SK-N-SH treated with all-trans-retinoic acid at 6 μM for 48 hours (cell line): ENCODE measurements at regions not wholly inside any gene's neighbourhood (a gene's known extent, or its start where the extent isn't known, plus 50 kb on each side); places are given as distances from the start of the nearest gene placed in this dataset.

Experiments
- ATAC-seq: fragments of 200-7000 bp; cut with Tn5 transposase; 3 replicates; pipeline ENCODE4 v1.9.1; 2020; ENCODE audit warnings: mild to moderate bottlenecking, moderate library complexity
- ARNTL ChIP-seq: fragments of 450-650 bp; formaldehyde crosslinking; IDR thresholded peaks from 2 replicates; pipeline ENCODE4 v1.5.0; 2020; ENCODE audit warnings: low read depth, mild to moderate bottlenecking, moderate library complexity, borderline replicate concordance
- BACH2 ChIP-seq: fragments of 250-450 bp; sonication (Bioruptor Pico); IDR thresholded peaks from 2 replicates; pipeline ENCODE4 v1.9.0; 2021; ENCODE audit warnings: mild to moderate bottlenecking, borderline replicate concordance
- CSDC2 ChIP-seq: fragments of 250-450 bp; sonication (Bioruptor Pico); IDR thresholded peaks from 2 replicates; pipeline ENCODE4 v1.5.0; 2020; ENCODE audit warnings: mild to moderate bottlenecking, moderate library complexity
- ESRRG ChIP-seq: fragments of 250-450 bp; sonication (Bioruptor Pico); IDR thresholded peaks from 2 replicates; pipeline ENCODE4 v1.6.1; 2021; ENCODE audit warnings: mild to moderate bottlenecking
- GLIS3 ChIP-seq: fragments of 250-450 bp; sonication (Bioruptor Pico); IDR thresholded peaks from 2 replicates; pipeline ENCODE4 v1.5.0; 2020; ENCODE audit warnings: mild to moderate bottlenecking, moderate library complexity
- ISL1 ChIP-seq: fragments of 250-450 bp; sonication (Bioruptor Pico); IDR thresholded peaks from 2 replicates; pipeline ENCODE4 v2.1.2; 2022; ENCODE audit warnings: mild to moderate bottlenecking, moderate library complexity
- OSR1 ChIP-seq: fragments of 250-450 bp; sonication (Bioruptor Pico); IDR thresholded peaks from 2 replicates; pipeline ENCODE4 v1.8.0; 2022; ENCODE audit warnings: moderate library complexity, mild to moderate bottlenecking, inconsistent platforms
- PPARA ChIP-seq: fragments of 250-450 bp; sonication (Bioruptor Pico); IDR thresholded peaks from 2 replicates; pipeline ENCODE4 v1.5.0; 2020; ENCODE audit warnings: mild to moderate bottlenecking, borderline replicate concordance
- RARB ChIP-seq: fragments of 250-450 bp; sonication (Bioruptor Pico); IDR thresholded peaks from 2 replicates; pipeline ENCODE4 v1.8.0; 2021; ENCODE audit warnings: mild to moderate bottlenecking, moderate library complexity
- TCF4 ChIP-seq: fragments of 250-450 bp; sonication (Bioruptor Pico); IDR thresholded peaks from 2 replicates; pipeline ENCODE4 v1.8.0; 2021; ENCODE audit warnings: mild to moderate bottlenecking, moderate library complexity, borderline replicate concordance
- TOX ChIP-seq: fragments of 250-450 bp; sonication (Bioruptor Pico); IDR thresholded peaks from 2 replicates; pipeline ENCODE4 v1.8.0; 2021; ENCODE audit warnings: mild to moderate bottlenecking, moderate library complexity, borderline replicate concordance
- ZC3H10 ChIP-seq: fragments of 250-450 bp; sonication (Bioruptor Pico); IDR thresholded peaks from 2 replicates; pipeline ENCODE4 v1.5.1; 2021; ENCODE audit warnings: mild to moderate bottlenecking, moderate library complexity
- ZFP30 ChIP-seq: fragments of 450-650 bp; formaldehyde crosslinking; IDR thresholded peaks from 2 replicates; pipeline ENCODE4 v1.5.0; 2022; ENCODE audit warnings: mild to moderate bottlenecking, moderate library complexity
- ZNF565 ChIP-seq: fragments of 450-650 bp; formaldehyde crosslinking; conservative IDR thresholded peaks from 2 replicates; pipeline ENCODE4 v1.5.0; 2020; ENCODE audit warnings: low read depth, mild to moderate bottlenecking, moderate library complexity
- ZNF70 ChIP-seq: fragments of 450-650 bp; formaldehyde crosslinking; IDR thresholded peaks from 2 replicates; pipeline ENCODE4 v1.5.0; 2020; ENCODE audit warnings: mild to moderate bottlenecking, moderate library complexity
- TF ChIP-seq, protein P1 (sequence below): fragments of 250-450 bp; sonication (Bioruptor Pico); IDR thresholded peaks from 2 replicates; pipeline ENCODE4 v1.8.0; 2020; ENCODE audit warnings: mild to moderate bottlenecking, moderate library complexity, borderline replicate concordance
- TF ChIP-seq, protein P2 (sequence below): fragments of 250-450 bp; sonication (Bioruptor Pico); IDR thresholded peaks from 2 replicates; pipeline ENCODE4 v1.5.1; 2020; ENCODE audit warnings: low read depth, mild to moderate bottlenecking, moderate library complexity
- TF ChIP-seq, protein P3 (sequence below): fragments of 250-450 bp; sonication (Bioruptor Pico); IDR thresholded peaks from 2 replicates; pipeline ENCODE4 v1.8.0; 2021; ENCODE audit warnings: low read depth, mild to moderate bottlenecking, moderate library complexity, borderline replicate concordance
- TF ChIP-seq, protein P4 (sequence below): fragments of 250-450 bp; sonication (Bioruptor Pico); IDR thresholded peaks from 2 replicates; pipeline ENCODE4 v1.5.0; 2020; ENCODE audit warnings: mild to moderate bottlenecking, moderate library complexity

DNA sequence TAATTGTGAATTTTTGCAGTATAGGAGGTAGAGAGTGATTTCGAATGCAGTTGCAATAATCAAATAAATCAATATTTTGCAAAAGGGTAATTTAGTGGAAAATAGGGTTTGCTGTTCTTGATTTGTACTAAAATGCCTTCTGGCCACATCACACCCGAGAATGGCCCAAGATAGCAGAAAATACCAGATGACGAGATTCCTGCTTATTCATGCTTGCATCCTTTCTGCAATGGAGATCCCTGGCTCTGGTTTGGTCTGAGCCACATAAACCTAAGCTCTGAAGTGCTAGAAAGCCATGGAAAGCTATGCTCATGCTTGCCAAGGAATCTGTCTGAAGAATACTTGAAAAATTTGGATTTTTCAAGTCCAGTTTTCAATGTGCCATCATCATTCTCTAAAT lies 634.2 kb upstream of the COBL start:
- ATAC-seq: no peak
- TF ChIP-seq TOX: no peak

DNA sequence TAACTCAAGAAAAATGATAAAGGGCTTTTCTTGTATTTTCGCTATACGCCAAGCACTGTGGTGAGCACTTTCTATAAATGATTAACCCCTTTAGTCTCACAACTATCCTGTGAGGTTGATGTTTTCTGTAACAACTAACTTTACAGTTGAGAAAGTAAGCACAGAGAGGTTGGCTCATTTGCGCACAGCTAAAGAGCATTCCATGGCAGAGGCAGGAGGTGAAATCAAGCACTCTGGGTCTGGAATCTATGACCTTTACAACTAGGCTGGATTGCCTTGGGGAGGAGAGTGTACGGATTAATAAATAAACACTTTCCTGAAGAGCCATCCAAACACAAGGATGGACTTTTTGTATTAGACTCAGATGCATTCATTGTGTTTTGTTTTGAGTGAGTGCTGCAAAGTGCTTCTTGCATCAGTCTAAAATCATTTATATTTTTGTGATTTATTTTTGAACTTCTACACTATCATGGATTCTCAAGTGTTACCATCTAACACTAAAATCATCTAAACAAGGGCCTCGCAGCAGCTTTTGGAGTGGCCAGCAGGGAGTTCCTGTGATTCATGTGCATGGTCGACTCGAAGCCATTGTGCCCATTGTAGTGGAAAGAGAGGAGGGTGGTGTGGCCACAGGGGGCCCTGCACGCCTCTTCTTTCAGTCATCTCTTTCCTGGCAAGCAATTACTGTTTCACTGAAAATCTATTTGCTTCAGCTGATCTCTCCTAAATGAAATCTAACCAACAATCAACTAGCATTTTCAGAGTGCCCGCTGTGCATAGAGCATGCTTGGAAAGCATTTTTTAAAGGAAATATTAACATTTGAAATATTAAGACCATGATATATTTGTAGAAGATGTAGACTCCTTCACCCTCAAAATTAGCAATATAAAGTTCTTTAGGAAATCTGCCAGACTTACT lies 633.4 kb upstream of the COBL start:
- TF ChIP-seq ZNF70 (CRISPR knock-in tag): no peak
- TF ChIP-seq, protein P1, sequence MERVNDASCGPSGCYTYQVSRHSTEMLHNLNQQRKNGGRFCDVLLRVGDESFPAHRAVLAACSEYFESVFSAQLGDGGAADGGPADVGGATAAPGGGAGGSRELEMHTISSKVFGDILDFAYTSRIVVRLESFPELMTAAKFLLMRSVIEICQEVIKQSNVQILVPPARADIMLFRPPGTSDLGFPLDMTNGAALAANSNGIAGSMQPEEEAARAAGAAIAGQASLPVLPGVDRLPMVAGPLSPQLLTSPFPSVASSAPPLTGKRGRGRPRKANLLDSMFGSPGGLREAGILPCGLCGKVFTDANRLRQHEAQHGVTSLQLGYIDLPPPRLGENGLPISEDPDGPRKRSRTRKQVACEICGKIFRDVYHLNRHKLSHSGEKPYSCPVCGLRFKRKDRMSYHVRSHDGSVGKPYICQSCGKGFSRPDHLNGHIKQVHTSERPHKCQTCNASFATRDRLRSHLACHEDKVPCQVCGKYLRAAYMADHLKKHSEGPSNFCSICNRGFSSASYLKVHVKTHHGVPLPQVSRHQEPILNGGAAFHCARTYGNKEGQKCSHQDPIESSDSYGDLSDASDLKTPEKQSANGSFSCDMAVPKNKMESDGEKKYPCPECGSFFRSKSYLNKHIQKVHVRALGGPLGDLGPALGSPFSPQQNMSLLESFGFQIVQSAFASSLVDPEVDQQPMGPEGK (CRISPR knock-in tag): no peak
- no peak for TF ChIP-seq TCF4 (CRISPR knock-in tag)
- TF ChIP-seq ARNTL (CRISPR knock-in tag): no peak
- no peak for ATAC-seq

DNA sequence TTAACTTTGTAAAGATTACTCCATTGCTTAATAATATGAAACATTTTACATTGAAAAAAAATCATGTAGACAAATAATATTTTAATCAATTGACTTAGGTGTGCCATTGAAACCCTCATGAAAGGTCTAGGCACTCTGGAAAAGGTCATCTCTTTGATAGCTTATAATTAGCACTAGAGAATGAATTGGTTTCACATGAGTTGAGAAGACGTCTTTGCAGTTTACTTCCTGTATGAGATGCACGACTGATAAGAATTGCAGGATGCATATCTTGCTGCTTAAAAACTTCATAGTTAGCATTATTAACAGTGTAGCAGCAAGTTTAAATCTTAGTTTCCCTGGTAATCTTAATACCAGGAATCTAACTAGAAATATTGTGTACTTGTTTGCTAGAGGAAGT lies 614.2 kb upstream of the COBL start:
- TF ChIP-seq ZNF70 (CRISPR knock-in tag) (no peak), GLIS3 (CRISPR knock-in tag) (no peak), ZFP30 (CRISPR knock-in tag) (no peak), TOX (no peak), ESRRG (CRISPR knock-in tag) (no peak)
- TF ChIP-seq, protein P1 (CRISPR knock-in tag): no peak
- ATAC-seq: no peak

DNA sequence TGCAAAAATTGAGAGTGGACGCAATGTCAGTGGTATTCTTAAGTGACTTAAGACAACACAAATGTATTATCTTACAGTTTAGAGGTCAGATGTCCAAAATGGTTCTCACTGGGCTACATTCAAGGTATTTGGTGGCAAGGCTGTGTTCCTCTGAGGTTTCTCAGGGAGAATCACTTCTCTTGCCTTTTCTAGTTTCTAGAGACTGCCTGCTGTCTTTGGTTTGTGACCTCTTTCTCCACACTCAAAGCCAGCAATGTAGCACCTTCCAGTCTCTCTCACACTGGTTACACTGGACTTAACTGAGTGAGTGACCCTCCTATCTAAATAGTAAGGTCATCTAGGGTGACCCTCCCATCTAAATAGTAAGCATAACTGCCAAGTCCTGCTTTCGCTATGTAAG lies 613.2 kb upstream of the COBL start:
- no peak for ATAC-seq
- TF ChIP-seq ISL1 (CRISPR knock-in tag) (no peak), RARB (CRISPR knock-in tag) (no peak), ZNF70 (CRISPR knock-in tag) (no peak), TCF4 (CRISPR knock-in tag) (no peak), ZC3H10 (CRISPR knock-in tag) (no peak), OSR1 (CRISPR knock-in tag) (no peak), TOX (no peak), CSDC2 (no peak), BACH2 (CRISPR knock-in tag) (no peak), GLIS3 (CRISPR knock-in tag) (no peak), PPARA (CRISPR knock-in tag) (no peak), ZNF565 (CRISPR knock-in tag) (no peak)
- TF ChIP-seq, protein P2, sequence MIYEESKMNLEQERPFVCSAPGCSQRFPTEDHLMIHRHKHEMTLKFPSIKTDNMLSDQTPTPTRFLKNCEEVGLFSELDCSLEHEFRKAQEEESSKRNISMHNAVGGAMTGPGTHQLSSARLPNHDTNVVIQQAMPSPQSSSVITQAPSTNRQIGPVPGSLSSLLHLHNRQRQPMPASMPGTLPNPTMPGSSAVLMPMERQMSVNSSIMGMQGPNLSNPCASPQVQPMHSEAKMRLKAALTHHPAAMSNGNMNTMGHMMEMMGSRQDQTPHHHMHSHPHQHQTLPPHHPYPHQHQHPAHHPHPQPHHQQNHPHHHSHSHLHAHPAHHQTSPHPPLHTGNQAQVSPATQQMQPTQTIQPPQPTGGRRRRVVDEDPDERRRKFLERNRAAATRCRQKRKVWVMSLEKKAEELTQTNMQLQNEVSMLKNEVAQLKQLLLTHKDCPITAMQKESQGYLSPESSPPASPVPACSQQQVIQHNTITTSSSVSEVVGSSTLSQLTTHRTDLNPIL: no peak
- TF ChIP-seq, protein P3, sequence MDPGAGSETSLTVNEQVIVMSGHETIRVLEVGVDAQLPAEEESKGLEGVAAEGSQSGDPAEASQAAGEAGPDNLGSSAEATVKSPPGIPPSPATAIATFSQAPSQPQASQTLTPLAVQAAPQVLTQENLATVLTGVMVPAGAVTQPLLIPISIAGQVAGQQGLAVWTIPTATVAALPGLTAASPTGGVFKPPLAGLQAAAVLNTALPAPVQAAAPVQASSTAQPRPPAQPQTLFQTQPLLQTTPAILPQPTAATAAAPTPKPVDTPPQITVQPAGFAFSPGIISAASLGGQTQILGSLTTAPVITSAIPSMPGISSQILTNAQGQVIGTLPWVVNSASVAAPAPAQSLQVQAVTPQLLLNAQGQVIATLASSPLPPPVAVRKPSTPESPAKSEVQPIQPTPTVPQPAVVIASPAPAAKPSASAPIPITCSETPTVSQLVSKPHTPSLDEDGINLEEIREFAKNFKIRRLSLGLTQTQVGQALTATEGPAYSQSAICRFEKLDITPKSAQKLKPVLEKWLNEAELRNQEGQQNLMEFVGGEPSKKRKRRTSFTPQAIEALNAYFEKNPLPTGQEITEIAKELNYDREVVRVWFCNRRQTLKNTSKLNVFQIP (CRISPR knock-in tag): no peak
- TF ChIP-seq, protein P4, sequence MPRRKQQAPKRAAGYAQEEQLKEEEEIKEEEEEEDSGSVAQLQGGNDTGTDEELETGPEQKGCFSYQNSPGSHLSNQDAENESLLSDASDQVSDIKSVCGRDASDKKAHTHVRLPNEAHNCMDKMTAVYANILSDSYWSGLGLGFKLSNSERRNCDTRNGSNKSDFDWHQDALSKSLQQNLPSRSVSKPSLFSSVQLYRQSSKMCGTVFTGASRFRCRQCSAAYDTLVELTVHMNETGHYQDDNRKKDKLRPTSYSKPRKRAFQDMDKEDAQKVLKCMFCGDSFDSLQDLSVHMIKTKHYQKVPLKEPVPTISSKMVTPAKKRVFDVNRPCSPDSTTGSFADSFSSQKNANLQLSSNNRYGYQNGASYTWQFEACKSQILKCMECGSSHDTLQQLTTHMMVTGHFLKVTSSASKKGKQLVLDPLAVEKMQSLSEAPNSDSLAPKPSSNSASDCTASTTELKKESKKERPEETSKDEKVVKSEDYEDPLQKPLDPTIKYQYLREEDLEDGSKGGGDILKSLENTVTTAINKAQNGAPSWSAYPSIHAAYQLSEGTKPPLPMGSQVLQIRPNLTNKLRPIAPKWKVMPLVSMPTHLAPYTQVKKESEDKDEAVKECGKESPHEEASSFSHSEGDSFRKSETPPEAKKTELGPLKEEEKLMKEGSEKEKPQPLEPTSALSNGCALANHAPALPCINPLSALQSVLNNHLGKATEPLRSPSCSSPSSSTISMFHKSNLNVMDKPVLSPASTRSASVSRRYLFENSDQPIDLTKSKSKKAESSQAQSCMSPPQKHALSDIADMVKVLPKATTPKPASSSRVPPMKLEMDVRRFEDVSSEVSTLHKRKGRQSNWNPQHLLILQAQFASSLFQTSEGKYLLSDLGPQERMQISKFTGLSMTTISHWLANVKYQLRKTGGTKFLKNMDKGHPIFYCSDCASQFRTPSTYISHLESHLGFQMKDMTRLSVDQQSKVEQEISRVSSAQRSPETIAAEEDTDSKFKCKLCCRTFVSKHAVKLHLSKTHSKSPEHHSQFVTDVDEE (CRISPR knock-in tag): no peak
- TF ChIP-seq, all 23 proteins: peak for 0
